Left ventricle myocardium superior (tissue), 1 donor: ENCODE measurements at regions not wholly inside any gene's neighbourhood (a gene's known extent, or its start where the extent isn't known, plus 50 kb on each side); places are given as distances from the start of the nearest gene placed in this dataset.

ENCODE experiments used
- ATAC-seq: fragments of 200-7000 bp; cut with Tn5 transposase; one replicate; pipeline ENCODE4 v1.9.1; 2020; ENCODE audit warnings: mild to moderate bottlenecking, moderate library complexity
- DNase-seq: peaks from one replicate; pipeline ENCODE4 v3.0.0-alpha.2; 2020
- intact Hi-C: fragments of 100-400 bp; cut with micrococcal nuclease; formaldehyde crosslinking; loops from one replicate; pipeline ENCODE4 v1.11.0; 2022
- donor health status: DM: no; HTN: yes; CAD: no; lungs with severe emphysema.

DNA sequence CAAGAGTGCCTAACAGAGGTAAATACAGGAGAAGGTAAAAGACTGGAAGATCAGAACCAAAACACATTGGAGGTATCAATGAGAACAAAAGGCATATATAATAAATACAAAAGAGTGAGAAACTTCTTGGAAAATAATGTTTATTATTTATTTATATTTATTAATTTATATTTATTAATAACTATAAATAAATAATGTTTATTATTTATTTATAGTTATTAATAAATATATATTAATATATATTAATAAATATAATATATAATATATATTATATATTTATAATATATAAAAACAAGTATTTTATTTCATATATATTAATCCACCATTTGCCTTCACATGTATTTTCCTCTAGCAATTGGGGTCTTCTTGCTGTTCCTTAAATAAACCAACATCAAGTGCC is 391.9 kb downstream of the GPATCH2 start:
- DNase-seq (no peak), ATAC-seq (no peak)
- intact Hi-C loops = no loop called here

DNA sequence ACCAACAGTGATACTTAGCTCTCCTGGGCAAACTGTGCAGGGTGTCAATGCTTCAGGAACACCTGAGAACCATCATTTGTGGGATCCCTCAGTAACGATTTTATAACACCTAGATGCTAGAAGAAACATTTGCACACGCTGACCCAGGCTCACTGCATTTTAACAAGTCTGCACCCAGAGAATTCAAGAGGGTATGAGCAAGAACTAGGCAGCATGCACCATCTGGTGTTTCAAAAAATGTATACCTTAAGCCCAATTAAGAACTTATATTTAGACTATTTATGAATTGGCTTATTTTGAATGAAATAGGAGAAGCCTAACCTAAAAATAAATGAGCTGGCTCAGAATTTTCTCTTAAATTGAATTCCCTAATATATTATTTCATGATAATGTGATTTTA is 400.5 kb downstream of the GPATCH2 start:
- intact Hi-C loops = no loop called here
- DNase-seq (no peak), ATAC-seq (no peak)

DNA sequence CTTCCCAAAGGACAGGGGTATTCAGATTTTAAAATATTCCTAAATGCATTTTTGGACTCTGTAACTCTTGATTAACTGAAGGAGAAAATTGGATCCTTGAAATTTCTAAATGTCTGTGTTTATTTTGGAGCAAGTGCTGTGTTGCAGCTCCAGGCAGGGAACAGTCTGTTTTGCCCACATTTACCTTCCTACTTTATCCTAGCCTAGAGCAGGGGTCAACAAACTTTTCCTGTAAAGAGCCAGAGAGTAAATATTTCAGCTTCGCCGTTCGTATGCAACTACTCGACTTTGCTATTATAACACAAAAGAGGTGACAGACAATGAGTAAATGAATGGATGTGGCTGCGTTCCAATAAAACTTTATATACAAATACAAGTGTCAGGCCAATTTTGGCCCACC is 402.2 kb downstream of the GPATCH2 start:
- DNase-seq = no peak
- no peak for ATAC-seq
- intact Hi-C loops = no loop called here

DNA sequence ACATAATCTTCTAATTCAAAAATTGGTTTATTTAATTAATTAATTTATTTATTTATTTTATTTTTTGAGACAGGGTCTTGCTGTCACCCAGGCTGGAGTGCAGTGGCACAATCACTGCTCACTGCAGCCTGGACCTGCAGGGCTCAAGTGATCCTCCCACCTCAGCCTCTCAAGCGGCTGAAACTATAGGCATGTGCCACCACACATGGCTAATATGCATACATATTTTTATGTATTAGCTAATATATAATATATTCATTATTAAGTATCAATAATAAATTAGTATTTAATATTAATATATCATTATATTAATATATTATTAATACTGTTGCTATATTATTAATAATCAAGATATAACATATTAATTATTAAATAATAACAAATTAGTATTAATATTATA is 406.7 kb downstream of the GPATCH2 start:
- intact Hi-C loops = no loop called here
- no peak for DNase-seq
- ATAC-seq = no peak

DNA sequence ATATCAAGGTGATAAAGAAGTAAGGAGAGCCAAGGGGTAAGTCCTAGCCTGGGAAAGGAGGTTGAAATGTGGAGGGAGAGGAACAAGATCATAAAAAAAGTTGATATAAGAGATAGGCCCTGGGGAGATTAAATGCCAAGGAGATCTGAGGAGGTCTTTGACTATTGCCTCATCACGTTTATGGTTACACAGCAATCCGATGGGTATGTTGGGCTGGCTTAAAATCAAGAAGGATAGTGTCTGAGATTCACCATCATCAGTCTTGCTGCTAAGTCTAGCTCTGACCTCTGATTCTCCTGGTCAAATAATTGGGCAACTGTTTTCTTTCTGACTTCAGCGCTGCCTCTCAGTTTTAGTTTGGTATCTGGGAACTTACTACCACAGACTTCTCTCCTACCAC is 416.3 kb downstream of the GPATCH2 start:
- no peak for ATAC-seq
- no peak for DNase-seq
- intact Hi-C loops = no loop called here

DNA sequence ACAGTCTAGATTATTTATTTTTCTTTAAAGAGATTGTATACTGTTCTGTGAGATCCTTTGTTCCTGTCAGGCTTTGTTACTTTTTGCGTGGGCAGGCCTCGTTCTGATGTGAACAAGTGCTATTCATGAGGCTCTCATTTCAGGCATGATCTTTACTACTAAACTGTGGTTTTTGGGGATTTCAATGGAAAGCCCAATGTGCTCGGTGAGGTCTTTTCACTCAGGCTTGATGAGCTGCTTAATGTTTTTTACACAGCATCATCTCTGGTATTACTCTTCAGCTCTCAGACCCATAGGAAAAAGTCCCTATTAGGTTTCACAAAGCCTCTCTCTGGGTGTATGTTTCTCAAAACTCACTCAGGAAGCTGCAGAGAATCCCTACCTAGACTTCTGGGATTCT is 419.4 kb downstream of the GPATCH2 start:
- ATAC-seq = no peak
- intact Hi-C loops = no loop called here

DNA sequence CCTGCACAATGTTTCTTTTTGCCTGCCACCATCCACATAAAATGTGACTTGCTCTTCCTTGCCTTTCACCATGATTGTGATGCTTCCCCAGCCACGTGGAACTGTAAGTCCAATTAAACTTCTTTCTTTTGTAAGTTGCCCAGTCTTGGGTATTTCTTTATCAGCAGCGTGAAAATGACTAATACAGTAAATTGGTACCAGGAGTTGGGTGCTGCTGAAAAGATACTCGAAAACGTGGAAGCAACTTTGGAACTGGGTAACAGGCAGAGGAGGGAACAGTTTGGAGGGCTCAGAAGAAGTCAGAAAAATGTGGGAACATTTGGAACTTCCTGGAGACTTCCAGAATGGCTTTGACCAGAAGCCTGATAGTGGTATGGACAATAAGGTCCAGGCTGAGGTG is 425.3 kb downstream of the GPATCH2 start:
- ATAC-seq = no peak
- intact Hi-C loops = no loop called here

More for the DNA sequence above, 419.4 kb downstream of the GPATCH2 start:
- no peak for DNase-seq

DNA sequence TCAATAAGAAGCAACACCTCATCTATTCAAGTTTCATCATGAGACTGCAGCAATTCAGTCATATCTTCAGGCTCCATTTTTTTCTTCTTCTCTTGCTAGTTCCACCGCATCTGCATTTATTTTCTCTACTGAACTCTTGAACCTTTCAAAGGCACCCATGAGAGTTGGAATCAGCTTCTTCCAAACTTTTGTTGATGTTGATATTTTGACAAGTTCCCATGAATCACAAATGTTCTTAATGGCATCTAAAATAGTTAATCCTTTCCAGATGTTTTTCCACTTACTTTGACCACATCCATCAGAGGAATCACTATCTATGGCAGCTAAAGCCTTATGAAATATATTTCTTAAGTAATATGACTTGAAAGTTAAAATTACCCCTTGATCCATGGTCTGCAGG is 434.3 kb downstream of the GPATCH2 start:
- intact Hi-C loops = no loop called here
- ATAC-seq = no peak
- no peak for DNase-seq

More for the DNA sequence above, 425.3 kb downstream of the GPATCH2 start:
- no peak for DNase-seq

DNA sequence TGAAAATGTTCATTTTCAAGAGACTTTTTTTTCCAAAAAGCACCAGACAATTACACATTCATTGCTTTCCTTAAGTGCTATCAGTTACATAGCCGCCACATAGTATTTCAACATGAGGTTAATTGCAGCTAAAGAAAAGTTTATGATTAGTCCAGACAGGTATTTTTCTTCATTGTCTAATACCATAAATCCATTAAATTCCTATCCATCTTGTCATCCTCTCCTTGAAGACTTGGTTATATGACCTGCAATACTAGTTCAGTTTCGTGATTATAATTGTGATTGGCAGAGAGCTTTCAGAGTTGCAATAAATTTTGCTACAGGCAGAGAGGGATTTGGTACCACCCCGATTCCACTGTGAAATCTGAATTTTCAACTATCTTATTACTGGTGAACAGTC is 437.7 kb downstream of the GPATCH2 start:
- intact Hi-C loops = no loop called here
- no peak for DNase-seq
- no peak for ATAC-seq

DNA sequence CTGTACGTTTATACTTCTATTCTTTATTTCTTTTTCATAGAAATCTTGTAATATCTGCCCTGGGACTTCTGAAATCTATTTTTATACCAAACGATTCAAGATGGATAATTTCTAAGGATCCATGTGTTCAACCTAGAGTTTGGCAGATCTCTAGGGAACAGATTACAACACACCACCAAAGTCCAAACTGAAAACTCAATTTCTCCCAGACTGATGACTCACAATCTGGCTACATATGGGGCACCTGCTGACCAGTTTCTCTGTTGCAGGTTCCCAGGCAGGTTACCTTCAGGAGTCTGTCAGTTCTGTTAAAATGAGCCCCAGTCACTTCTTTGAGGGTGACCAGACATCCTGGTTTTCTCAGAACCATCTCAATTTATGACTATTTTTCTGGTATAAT is 439.4 kb downstream of the GPATCH2 start:
- no peak for DNase-seq
- intact Hi-C loops = no loop called here

DNA sequence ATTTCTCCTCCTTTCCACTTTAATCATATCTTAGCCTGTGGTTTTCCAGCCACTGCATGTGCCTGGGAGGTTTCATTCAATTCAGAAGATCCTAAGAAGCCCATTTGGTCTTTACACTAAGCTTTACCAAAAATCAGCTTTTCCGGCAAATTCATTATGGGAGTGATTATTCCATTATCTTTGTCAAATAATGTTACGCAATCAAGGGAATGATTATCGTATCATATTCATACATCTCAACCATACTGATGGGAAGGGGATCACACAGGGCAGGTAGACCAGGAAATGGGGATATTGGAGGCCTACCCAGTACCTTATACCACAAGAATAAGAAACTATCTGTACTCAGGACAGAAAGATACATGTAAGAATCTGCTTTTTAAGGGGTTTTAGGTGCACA is 440.5 kb downstream of the GPATCH2 start:
- DNase-seq (no peak), ATAC-seq (no peak)
- intact Hi-C loops = no loop called here

More for the DNA sequence above, 439.4 kb downstream of the GPATCH2 start:
- ATAC-seq = no peak

DNA sequence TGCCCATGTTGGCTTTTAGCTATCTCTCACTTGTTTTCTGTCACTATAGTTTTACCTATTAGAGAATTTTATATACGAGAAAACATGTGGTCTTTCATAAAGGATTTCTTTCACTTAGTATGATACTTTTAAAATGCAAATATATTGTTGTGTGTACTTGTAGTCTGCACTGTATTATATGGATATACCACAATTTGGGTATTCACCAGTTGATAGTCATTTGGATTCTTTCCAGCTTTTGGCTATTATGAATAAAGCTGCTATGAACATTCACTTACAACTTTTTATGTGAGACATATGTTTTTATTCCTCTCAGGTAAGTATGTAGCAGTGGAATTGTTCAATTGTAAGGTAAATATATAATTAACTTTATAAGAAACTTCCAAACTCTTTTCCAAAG is 441.5 kb downstream of the GPATCH2 start:
- intact Hi-C loops = no loop called here
- ATAC-seq = no peak
- DNase-seq = no peak

DNA sequence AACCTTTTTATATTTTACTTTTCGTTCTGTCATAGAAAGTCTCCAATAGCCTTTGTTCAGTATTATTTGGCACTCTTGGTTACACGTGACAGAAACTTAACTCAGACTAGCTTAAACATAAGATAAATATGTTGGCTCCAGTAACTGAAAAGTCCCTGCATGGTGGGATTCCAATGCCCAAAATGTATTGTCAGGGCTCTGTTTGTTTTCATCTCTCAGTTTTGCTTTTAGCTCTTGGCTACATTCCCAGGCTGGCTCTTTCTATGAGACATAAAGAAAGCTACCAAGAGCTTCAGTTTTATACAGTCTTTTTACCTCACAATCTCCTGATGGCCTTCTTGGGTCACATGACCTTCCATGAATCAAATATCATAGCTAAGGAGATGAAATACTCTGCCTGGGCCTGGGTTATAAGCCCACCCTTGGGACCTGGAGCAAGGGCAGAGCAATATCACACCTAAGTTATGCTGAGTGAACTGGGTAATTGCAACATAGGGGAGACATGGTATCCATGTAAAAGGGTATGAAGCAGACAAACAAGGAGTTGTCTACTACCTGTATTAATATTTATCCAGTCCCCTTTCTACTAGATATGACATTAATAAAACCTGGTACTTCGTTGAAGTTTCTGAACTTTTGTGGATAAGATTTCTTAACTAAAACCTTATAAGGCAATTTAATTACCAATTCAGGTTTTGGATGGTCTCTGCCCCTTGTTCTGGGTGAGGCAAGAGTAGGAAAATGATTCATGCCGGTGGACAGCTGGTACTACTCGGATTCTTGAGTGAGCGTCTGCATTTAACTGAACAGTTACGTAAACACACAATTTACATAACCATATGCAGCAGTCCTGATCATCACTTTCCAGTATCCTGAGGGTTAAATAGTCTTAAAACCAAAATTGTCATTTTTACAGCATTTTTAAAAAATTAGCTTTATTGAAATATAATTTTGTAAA is 442.3 kb downstream of the GPATCH2 start:
- ATAC-seq (peak; percentile 83), DNase-seq (no peak)
- intact Hi-C loops = no loop called here

DNA sequence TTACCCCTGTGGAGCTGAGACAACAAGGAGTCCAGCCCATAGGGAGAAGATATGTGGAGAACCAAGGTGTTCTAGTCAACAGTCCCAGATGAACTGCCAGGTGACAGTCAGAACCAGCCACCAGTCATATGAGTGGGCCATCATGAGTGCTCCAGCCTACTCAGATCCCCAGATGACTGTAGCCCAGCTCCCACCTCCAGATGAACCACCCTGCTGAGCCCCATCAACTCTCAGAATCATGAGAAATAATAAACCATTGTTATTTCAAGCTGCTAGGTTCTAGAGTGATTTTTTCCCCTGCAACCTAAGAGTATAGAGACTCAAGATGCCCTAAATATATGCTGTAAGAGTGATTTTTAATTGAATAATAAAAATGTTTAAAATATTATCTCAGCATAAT is 444.2 kb downstream of the GPATCH2 start:
- ATAC-seq (no peak), DNase-seq (no peak)
- intact Hi-C loops = no loop called here

DNA sequence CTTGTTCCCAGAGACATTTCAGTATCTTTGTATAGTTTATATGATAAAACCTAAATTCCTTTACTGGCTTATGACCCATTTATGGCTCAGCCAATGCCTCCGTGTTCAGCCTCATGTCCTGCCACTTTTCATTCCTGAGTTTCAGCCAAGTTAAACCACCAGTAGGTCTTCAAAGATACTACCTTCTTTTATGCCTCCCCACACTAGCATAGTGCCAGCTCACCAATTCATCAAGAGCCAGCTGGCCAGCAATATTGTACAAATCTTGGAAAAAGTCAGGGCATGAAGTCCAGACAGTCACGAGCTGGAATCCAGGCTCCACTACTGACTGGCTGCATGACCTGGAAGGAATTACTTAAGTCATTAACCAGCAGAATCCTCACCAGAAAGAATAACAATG is 446.0 kb downstream of the GPATCH2 start:
- DNase-seq (no peak), ATAC-seq (peak; percentile 75)
- intact Hi-C loops = no loop called here

DNA sequence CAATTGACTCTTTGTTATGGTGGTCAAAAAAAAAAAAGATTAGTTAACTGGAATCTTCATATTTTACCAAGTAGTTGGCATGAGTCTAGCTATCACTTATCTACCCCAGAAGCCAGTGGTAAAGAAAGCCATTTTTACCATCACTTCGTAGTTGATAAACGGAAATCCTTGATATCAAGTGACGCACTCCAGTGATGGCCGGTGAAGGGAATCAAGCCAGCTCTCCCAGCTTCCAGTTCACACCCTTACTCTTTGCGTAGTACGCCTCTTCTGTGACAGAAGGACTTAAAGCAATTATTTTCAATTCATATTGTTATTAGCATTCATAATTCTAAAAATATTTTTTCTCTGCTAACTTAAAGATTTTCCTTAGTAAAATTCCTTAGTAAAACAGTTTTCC is 447.9 kb downstream of the GPATCH2 start:
- ATAC-seq = no peak
- DNase-seq = no peak
- intact Hi-C loops = no loop called here

DNA sequence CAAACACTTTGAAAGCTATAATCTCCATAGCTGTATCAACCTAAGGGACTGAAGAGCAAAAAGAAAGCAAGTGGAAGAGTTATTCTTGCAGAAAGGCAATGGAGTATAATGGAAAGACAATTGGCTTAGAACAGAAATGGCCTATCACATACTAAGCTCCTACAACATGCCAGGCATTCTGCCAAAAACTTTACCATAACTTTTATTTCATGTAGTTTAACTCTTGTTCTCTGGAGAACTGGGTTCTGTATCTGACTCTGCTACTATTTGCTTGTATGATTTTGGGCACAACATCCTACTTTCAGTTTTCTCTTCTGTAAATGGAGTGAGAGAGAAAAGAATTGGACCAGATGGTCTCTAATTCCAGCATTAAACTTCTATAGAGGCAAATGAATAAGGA is 449.1 kb downstream of the GPATCH2 start:
- DNase-seq (no peak), ATAC-seq (no peak)
- intact Hi-C loops = no loop called here

DNA sequence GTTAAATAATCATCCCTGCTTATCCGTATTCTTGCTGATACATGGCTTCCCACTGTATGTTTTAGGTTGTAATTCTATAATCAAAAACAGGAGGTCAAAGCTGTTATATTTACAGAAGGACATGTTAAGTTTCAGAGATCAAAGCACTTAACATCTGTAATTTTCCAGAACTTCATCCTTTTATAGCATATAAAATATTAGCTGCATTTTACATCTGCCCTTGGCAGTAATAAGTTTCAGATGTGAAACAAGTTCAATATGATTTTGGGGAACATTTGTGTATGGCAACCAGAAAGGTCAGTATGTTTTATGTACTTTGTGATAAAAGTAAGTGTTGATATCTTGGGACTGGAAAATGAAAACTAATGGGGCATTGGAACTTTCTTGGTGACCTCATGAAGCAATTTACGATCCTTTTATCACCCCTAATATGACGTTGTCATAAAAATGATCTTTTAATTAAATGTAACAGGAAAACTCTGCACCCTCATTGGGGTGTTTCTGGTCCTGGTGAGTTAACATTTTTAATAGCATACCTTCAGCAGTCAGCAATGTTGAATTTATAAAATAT is 449.6 kb downstream of the GPATCH2 start:
- no peak for DNase-seq
- ATAC-seq = no peak
- intact Hi-C loops = no loop called here

DNA sequence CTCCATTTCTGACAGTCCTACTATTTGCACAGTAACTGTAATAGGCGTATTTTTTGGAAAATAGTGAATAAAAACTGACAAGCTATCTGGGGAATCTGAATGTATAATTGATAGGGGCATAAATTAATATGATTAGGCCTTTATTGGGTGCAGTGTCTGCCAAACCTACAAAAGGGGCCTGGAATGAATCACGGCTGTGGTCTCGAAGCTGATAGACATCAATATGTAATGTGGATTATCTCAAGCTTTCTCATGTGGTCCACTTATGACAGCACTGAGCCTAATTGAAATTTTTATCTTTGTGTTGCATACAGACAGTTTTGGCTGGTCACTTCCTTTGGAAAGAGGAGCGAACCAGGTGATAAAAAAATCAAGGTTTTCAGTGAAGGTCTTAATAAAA is 450.4 kb downstream of the GPATCH2 start:
- intact Hi-C loops = no loop called here
- DNase-seq (no peak), ATAC-seq (no peak)

DNA sequence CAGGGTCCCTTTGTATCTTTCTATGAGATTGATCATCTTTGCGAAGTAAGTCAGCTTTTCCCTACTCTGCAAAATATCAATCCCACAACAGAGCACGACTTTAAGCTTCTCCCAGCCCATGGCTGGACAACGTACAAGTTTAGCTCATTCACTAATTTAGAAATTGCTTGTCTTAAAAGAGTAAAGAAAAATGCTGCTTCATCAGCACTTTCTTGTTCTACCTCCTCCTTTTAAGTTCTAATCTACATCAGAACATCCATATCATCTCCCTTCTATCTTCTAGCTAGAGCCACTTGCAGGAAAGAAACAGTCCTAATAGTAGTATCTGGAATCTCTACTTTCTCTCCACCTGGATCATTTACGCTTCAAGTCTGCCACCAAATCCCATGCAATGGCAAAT is 441.2 kb upstream of the ESRRG start:
- no peak for ATAC-seq
- DNase-seq = no peak
- intact Hi-C loops = no loop called here

DNA sequence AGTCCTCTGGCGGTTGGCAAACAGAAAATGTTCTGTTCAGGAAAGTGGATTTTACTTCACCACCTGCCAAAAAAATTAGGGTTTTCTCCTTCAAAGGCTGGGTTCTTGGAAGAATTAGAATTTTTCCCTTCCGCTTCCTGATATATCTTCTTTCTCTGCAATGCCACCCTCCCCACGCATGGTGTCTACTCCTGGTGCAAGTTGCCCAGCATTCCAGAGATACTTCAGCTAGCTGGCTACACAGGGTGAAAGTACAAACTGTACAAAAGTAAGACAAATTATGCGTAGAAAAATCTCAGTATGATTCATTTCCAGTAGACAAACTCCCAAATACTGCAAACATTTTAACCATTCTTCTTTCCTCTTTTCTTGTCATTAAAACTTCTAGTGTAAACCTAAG is 430.1 kb upstream of the ESRRG start:
- ATAC-seq = no peak
- no peak for DNase-seq
- intact Hi-C loops = no loop called here
